Tibial nerve (tissue), 4 donors: ENCODE measurements at regions not wholly inside any gene's neighbourhood (a gene's known extent, or its start where the extent isn't known, plus 50 kb on each side); places are given as distances from the start of the nearest gene placed in this dataset.

Source experiments
- CTCF ChIP-seq, 5 experiments: fragments of 200-600 bp in 3 of 5; fragments of 450-650 bp in 2 of 5; sonication (generic) in 3 of 5; IDR thresholded peaks; one replicate each; pipeline ENCODE4 v1.5.1; 2016 to 2019; ENCODE audit warnings: antibody characterized with exemption in 5 of 5, mild to moderate bottlenecking in 3 of 5, moderate library complexity in 2 of 5
- EP300 ChIP-seq, 2 donors: sonication (generic); formaldehyde crosslinking; IDR thresholded peaks; one replicate each; pipeline ENCODE4 v1.6.1; 2017; ENCODE audit warnings: antibody characterized with exemption in 2 of 2, mild to moderate bottlenecking in 1 of 2
- POLR2A ChIP-seq, 2 donors: fragments of 450-650 bp; IDR thresholded peaks; one replicate each; pipeline ENCODE4 v1.6.1; 2017; ENCODE audit warnings: antibody characterized with exemption in 2 of 2, mild to moderate bottlenecking in 2 of 2, moderate library complexity in 2 of 2

- TF ChIP-seq POLR2A (IDR thresholded peaks at IDR 0.05) (no peak), CTCF (IDR thresholded peaks at IDR 0.05) (no peak), EP300 (IDR thresholded peaks at IDR 0.05) (no peak)
These were observed 323.9 kb downstream of the MZT1 start for GRCh38 chr13:72403396-72404010.
